CD8-positive, alpha-beta memory T cell (primary cell): ENCODE measurements at regions not wholly inside any gene's neighbourhood (a gene's known extent, or its start where the extent isn't known, plus 50 kb on each side); places are given as distances from the start of the nearest gene placed in this dataset.

ENCODE experiments used
- CTCF ChIA-PET: fragments of 350-600 bp; sonication (Branson Sonifier 250); formaldehyde crosslinking; loops from one replicate; lab custom pipeline; 2021; ENCODE audit warnings: antibody characterized with exemption; lab: Charles Lee
- POLR2A ChIA-PET: fragments of 350-600 bp; sonication (Branson Sonifier 250); formaldehyde crosslinking; loops from one replicate; lab custom pipeline; 2021; ENCODE audit warnings: antibody characterized with exemption; lab: Charles Lee
- DNase-seq, 5 donors: peaks; one replicate each; pipeline versions ENCODE4 v3.0.0 to v3.0.0-alpha.2; 2020 to 2022; ENCODE audit warnings: mixed read lengths in 1 of 5
- H3K27ac ChIP-seq: one replicate; pipeline ENCODE4 v1.7.0; 2013; ENCODE audit warnings: low read depth, mild to moderate bottlenecking, low read length, moderate library complexity
- H3K27me3 ChIP-seq: 2 replicates; pipeline ENCODE4 v1.7.0; 2013; ENCODE audit warnings: low read length, mild to moderate bottlenecking; ENCODE audit not compliant: insufficient read depth, poor library complexity, severe bottlenecking
- H3K36me3 ChIP-seq: 2 replicates; pipeline ENCODE4 v1.7.0; 2013; ENCODE audit warnings: mild to moderate bottlenecking, low read length, moderate library complexity; ENCODE audit not compliant: insufficient read depth
- H3K4me1 ChIP-seq: 2 replicates; pipeline ENCODE4 v1.7.0; 2013; ENCODE audit warnings: mild to moderate bottlenecking, low read length, moderate library complexity; ENCODE audit not compliant: insufficient read depth
- H3K4me3 ChIP-seq: 2 replicates; pipeline ENCODE4 v1.7.0; 2013; ENCODE audit warnings: mild to moderate bottlenecking, low read length
- H3K9me3 ChIP-seq: 2 replicates; pipeline ENCODE4 v1.7.0; 2013; ENCODE audit warnings: mild to moderate bottlenecking, low read length
- H3K27ac Mint-ChIP-seq, 8 donors: one replicate each; pipeline ENCODE4 v1.8.0; 2020 to 2021; ENCODE audit warnings: mixed read lengths in 8 of 8, mild to moderate bottlenecking in 6 of 8, inconsistent platforms in 3 of 8, moderate library complexity in 3 of 8
- H3K27me3 Mint-ChIP-seq, 2 donors: one replicate each; pipeline ENCODE4 v1.8.0; 2020 to 2021; ENCODE audit warnings: mixed read lengths in 2 of 2, mild to moderate bottlenecking in 1 of 2, moderate library complexity in 1 of 2
- H3K36me3 Mint-ChIP-seq, 3 donors: one replicate each; pipeline ENCODE4 v1.8.0; 2020 to 2021; ENCODE audit warnings: mixed read lengths in 3 of 3, inconsistent platforms in 1 of 3, mild to moderate bottlenecking in 1 of 3
- H3K4me1 Mint-ChIP-seq, 3 donors: one replicate each; pipeline ENCODE4 v1.8.0; 2020 to 2021; ENCODE audit warnings: mixed read lengths in 3 of 3, inconsistent platforms in 1 of 3, mild to moderate bottlenecking in 1 of 3
- H3K4me3 Mint-ChIP-seq, 7 donors: one replicate each; pipeline ENCODE4 v1.8.0; 2020 to 2021; ENCODE audit warnings: mixed read lengths in 7 of 7, mild to moderate bottlenecking in 6 of 7, moderate library complexity in 4 of 7, inconsistent platforms in 2 of 7
- H3K9me3 Mint-ChIP-seq, 5 donors: one replicate each; pipeline ENCODE4 v1.8.0; 2020 to 2022; ENCODE audit warnings: mixed read lengths in 5 of 5, mild to moderate bottlenecking in 3 of 5, moderate library complexity in 2 of 5, inconsistent platforms in 1 of 5

- DNase-seq: no peak
- ChIA-PET POLR2A (no interaction called here), CTCF (no interaction called here)
- H3K27me3 ChIP-seq: no peaks in the 10 kb centered on the region
- H3K4me1 ChIP-seq: no peaks in the 10 kb centered on the region
- no peak overlapping the region for H3K4me3 Mint-ChIP-seq
- H3K9me3 ChIP-seq: no peaks in the 10 kb centered on the region
- H3K4me1 Mint-ChIP-seq: no peaks in the 10 kb centered on the region
- no peak overlapping the region for H3K27ac Mint-ChIP-seq
- no peak overlapping the region for H3K4me3 ChIP-seq
- peaks cover 0 to 2% of the 10 kb centered on the region in 2 donors for H3K27me3 Mint-ChIP-seq
- peaks cover 0 to 5% (median 0%) of the 10 kb centered on the region in 5 donors for H3K9me3 Mint-ChIP-seq
- H3K27ac ChIP-seq: no peak overlapping the region
- H3K36me3 Mint-ChIP-seq: no peaks in the 10 kb centered on the region
- no peaks in the 10 kb centered on the region for H3K36me3 ChIP-seq
These were observed 232.5 kb upstream of the IGFBP3 start for GRCh38 chr7:46153583-46153950.

GRCh38 chr7:46152696-46153095 is 231.6 kb upstream of the IGFBP3 start:
- peaks cover 0 to 2% of the 10 kb centered on the region in 2 donors for H3K27me3 Mint-ChIP-seq
- H3K9me3 Mint-ChIP-seq: peaks cover 0 to 5% (median 0%) of the 10 kb centered on the region in 5 donors
- H3K27ac Mint-ChIP-seq: no peak overlapping the region
- ChIA-PET CTCF (no interaction called here), POLR2A (no interaction called here)
- no peaks in the 10 kb centered on the region for H3K36me3 Mint-ChIP-seq
- DNase-seq: no peak
- H3K4me3 ChIP-seq: no peak overlapping the region
- no peaks in the 10 kb centered on the region for H3K4me1 ChIP-seq
- no peaks in the 10 kb centered on the region for H3K36me3 ChIP-seq
- H3K27ac ChIP-seq: no peak overlapping the region
- no peaks in the 10 kb centered on the region for H3K9me3 ChIP-seq
- H3K27me3 ChIP-seq: no peaks in the 10 kb centered on the region
- H3K4me1 Mint-ChIP-seq: no peaks in the 10 kb centered on the region
- no peak overlapping the region for H3K4me3 Mint-ChIP-seq

GRCh38 chr7:46150721-46151120 is 229.6 kb upstream of the IGFBP3 start:
- POLR2A ChIA-PET: no interaction called here
- H3K4me3 Mint-ChIP-seq: no peak overlapping the region

GRCh38 chr7:46150202-46150601 is 229.1 kb upstream of the IGFBP3 start:
- DNase-seq: no peak
- Histone ChIP-seq H3K4me3 (no peak overlapping the region), H3K27ac (no peak overlapping the region), H3K27me3 (no peaks in the 10 kb centered on the region), H3K9me3 (no peaks in the 10 kb centered on the region), H3K4me1 (no peaks in the 10 kb centered on the region), H3K36me3 (no peaks in the 10 kb centered on the region)
- ChIA-PET POLR2A (no interaction called here), CTCF (no interaction called here)
- H3K9me3 Mint-ChIP-seq: peaks cover 0 to 5% (median 0%) of the 10 kb centered on the region in 5 donors
- H3K27ac Mint-ChIP-seq: no peak overlapping the region
- H3K36me3 Mint-ChIP-seq: no peaks in the 10 kb centered on the region
- peaks cover 0 to 2% of the 10 kb centered on the region in 2 donors for H3K27me3 Mint-ChIP-seq
- H3K4me3 Mint-ChIP-seq: no peak overlapping the region
- H3K4me1 Mint-ChIP-seq: no peaks in the 10 kb centered on the region

More at GRCh38 chr7:46150721-46151120, 229.6 kb upstream of the IGFBP3 start:
- Histone ChIP-seq H3K4me3 (no peak overlapping the region), H3K36me3 (no peaks in the 10 kb centered on the region), H3K9me3 (no peaks in the 10 kb centered on the region), H3K27ac (no peak overlapping the region), H3K27me3 (no peaks in the 10 kb centered on the region), H3K4me1 (no peaks in the 10 kb centered on the region)
- Mint-ChIP-seq H3K4me1 (no peaks in the 10 kb centered on the region), H3K36me3 (no peaks in the 10 kb centered on the region), H3K27me3 (peaks cover 0 to 2% of the 10 kb centered on the region in 2 donors), H3K9me3 (peaks cover 0 to 5% (median 0%) of the 10 kb centered on the region in 5 donors), H3K27ac (no peak overlapping the region)
- no peak for DNase-seq
- CTCF ChIA-PET: no interaction called here

GRCh38 chr7:46147871-46148270 is 226.8 kb upstream of the IGFBP3 start:
- Histone ChIP-seq H3K4me1 (no peaks in the 10 kb centered on the region), H3K36me3 (no peaks in the 10 kb centered on the region), H3K27me3 (no peaks in the 10 kb centered on the region), H3K9me3 (no peaks in the 10 kb centered on the region), H3K4me3 (no peak overlapping the region), H3K27ac (no peak overlapping the region)
- Mint-ChIP-seq H3K9me3 (peaks cover 0 to 4% (median 0%) of the 10 kb centered on the region in 5 donors), H3K36me3 (no peaks in the 10 kb centered on the region), H3K4me1 (no peaks in the 10 kb centered on the region), H3K27ac (no peak overlapping the region), H3K27me3 (peaks cover 0 to 2% of the 10 kb centered on the region in 2 donors), H3K4me3 (no peak overlapping the region)
- ChIA-PET CTCF (no interaction called here), POLR2A (no interaction called here)
- no peak for DNase-seq

- Mint-ChIP-seq H3K27ac (no peak overlapping the region), H3K9me3 (peaks cover 0 to 4% (median 0%) of the 10 kb centered on the region in 5 donors), H3K36me3 (no peaks in the 10 kb centered on the region), H3K4me3 (no peak overlapping the region), H3K4me1 (no peaks in the 10 kb centered on the region), H3K27me3 (peaks cover 0 to 2% of the 10 kb centered on the region in 2 donors)
- Histone ChIP-seq H3K4me1 (no peaks in the 10 kb centered on the region), H3K27me3 (no peaks in the 10 kb centered on the region), H3K4me3 (no peak overlapping the region), H3K27ac (no peak overlapping the region), H3K36me3 (no peaks in the 10 kb centered on the region), H3K9me3 (no peaks in the 10 kb centered on the region)
- CTCF ChIA-PET: no interaction called here
- no peak for DNase-seq
- POLR2A ChIA-PET: no interaction called here
These were observed 225.6 kb upstream of the IGFBP3 start for GRCh38 chr7:46146454-46147255.

- no peaks in the 10 kb centered on the region for H3K36me3 Mint-ChIP-seq
- DNase-seq: no peak
- H3K4me3 ChIP-seq: no peak overlapping the region
- no peaks in the 10 kb centered on the region for H3K9me3 ChIP-seq
- no peak overlapping the region for H3K27ac Mint-ChIP-seq
- H3K36me3 ChIP-seq: no peaks in the 10 kb centered on the region
- peaks cover 0 to 4% (median 0%) of the 10 kb centered on the region in 5 donors for H3K9me3 Mint-ChIP-seq
- no peak overlapping the region for H3K4me3 Mint-ChIP-seq
- no peaks in the 10 kb centered on the region for H3K27me3 Mint-ChIP-seq
- no peak overlapping the region for H3K27ac ChIP-seq
- CTCF ChIA-PET: no interaction called here
- no peaks in the 10 kb centered on the region for H3K27me3 ChIP-seq
- H3K4me1 Mint-ChIP-seq: no peaks in the 10 kb centered on the region
- no peaks in the 10 kb centered on the region for H3K4me1 ChIP-seq
- POLR2A ChIA-PET: no interaction called here
These were observed 224.3 kb upstream of the IGFBP3 start for GRCh38 chr7:46145412-46145811.

- Histone ChIP-seq H3K27me3 (no peaks in the 10 kb centered on the region), H3K4me1 (no peaks in the 10 kb centered on the region), H3K9me3 (no peaks in the 10 kb centered on the region), H3K27ac (no peak overlapping the region), H3K4me3 (no peak overlapping the region), H3K36me3 (no peaks in the 10 kb centered on the region)
- Mint-ChIP-seq H3K4me1 (no peaks in the 10 kb centered on the region), H3K27ac (no peak overlapping the region), H3K4me3 (no peak overlapping the region), H3K9me3 (peaks cover 0 to 4% (median 3%) of the 10 kb centered on the region in 5 donors), H3K27me3 (no peaks in the 10 kb centered on the region), H3K36me3 (no peaks in the 10 kb centered on the region)
- ChIA-PET POLR2A (no interaction called here), CTCF (no interaction called here)
- no peak for DNase-seq
These were observed 223.2 kb upstream of the IGFBP3 start for GRCh38 chr7:46143949-46144917.
